AG04450 (cell line): ENCODE measurements at regions not wholly inside any gene's neighbourhood (a gene's known extent, or its start where the extent isn't known, plus 50 kb on each side); places are given as distances from the start of the nearest gene placed in this dataset.
"Not testable (repeated sequence)": the region's sequence is repeated elsewhere in the genome, so short reads cannot be mapped to it uniquely, and the experiment has no call there.

Source experiments
- CTCF ChIA-PET: fragments of 300-600, 350-600 bp; formaldehyde crosslinking; extraction: SDS; loops from one replicate; lab custom pipeline; 2022; ENCODE audit warnings: antibody characterized with exemption, inconsistent platforms; lab: Charles Lee
- POLR2A ChIA-PET: fragments of 350-600 bp; formaldehyde crosslinking; extraction: SDS; loops from one replicate; lab custom pipeline; 2021; ENCODE audit warnings: antibody characterized with exemption, inconsistent platforms; lab: Yijun Ruan, JAX
- DNase-seq: peaks from one replicate; pipeline ENCODE4 v3.0.0-alpha.2; 2011; ENCODE audit warnings: low read depth, low spot score
- H3K27ac ChIP-seq: one replicate; pipeline ENCODE4 v1.5.1; 2012; ENCODE audit warnings: low read depth, low read length, control low read depth
- H3K27me3 ChIP-seq: one replicate; pipeline ENCODE4 v1.6.0; 2012; ENCODE audit warnings: low read length; ENCODE audit not compliant: control insufficient read depth, insufficient read depth
- H3K4me3 ChIP-seq: 2 replicates; pipeline ENCODE4 v1.5.1; 2011; ENCODE audit warnings: mild to moderate bottlenecking, low read depth, low read length, control low read depth
- H3K9me3 ChIP-seq: 2 replicates; pipeline ENCODE4 v1.5.1; 2012; ENCODE audit warnings: low read length; ENCODE audit not compliant: control insufficient read depth, insufficient read depth

- DNase-seq, H3K27ac ChIP-seq, CTCF ChIA-PET, H3K9me3 ChIP-seq, H3K4me3 ChIP-seq, POLR2A ChIA-PET, H3K27me3 ChIP-seq: not testable (repeated sequence)
Measured at GRCh38 chr1:206350493-206351275, 119.6 kb upstream of the IKBKE start.

- POLR2A ChIA-PET, H3K4me3 ChIP-seq, DNase-seq, H3K27me3 ChIP-seq, H3K27ac ChIP-seq, H3K9me3 ChIP-seq, CTCF ChIA-PET: not testable (repeated sequence)
Measured at GRCh38 chr1:206351276-206352052, 118.8 kb upstream of the IKBKE start.

- H3K4me3 ChIP-seq, DNase-seq, POLR2A ChIA-PET, CTCF ChIA-PET, H3K9me3 ChIP-seq, H3K27me3 ChIP-seq, H3K27ac ChIP-seq: not testable (repeated sequence)
Measured at GRCh38 chr1:206356310-206356709, 114.0 kb upstream of the IKBKE start.

- CTCF ChIA-PET, H3K4me3 ChIP-seq, H3K27ac ChIP-seq, H3K27me3 ChIP-seq, POLR2A ChIA-PET, H3K9me3 ChIP-seq, DNase-seq: not testable (repeated sequence)
Measured at GRCh38 chr1:206357962-206358361, 112.3 kb upstream of the IKBKE start.

GRCh38 chr1:206358771-206359170 is 111.5 kb upstream of the IKBKE start:
- CTCF ChIA-PET, H3K27ac ChIP-seq: not testable (repeated sequence)

GRCh38 chr1:206359377-206359776 is 110.9 kb upstream of the IKBKE start:
- H3K27ac ChIP-seq, CTCF ChIA-PET, POLR2A ChIA-PET: not testable (repeated sequence)

More at GRCh38 chr1:206358771-206359170, 111.5 kb upstream of the IKBKE start:
- POLR2A ChIA-PET, H3K4me3 ChIP-seq, H3K27me3 ChIP-seq, DNase-seq, H3K9me3 ChIP-seq: not testable (repeated sequence)

GRCh38 chr1:206361978-206362543 is 108.2 kb upstream of the IKBKE start:
- H3K27ac ChIP-seq, result not testable (repeated sequence)

More at GRCh38 chr1:206359377-206359776, 110.9 kb upstream of the IKBKE start:
- not testable (repeated sequence) for H3K4me3 ChIP-seq, H3K9me3 ChIP-seq, H3K27me3 ChIP-seq, DNase-seq

GRCh38 chr1:206362994-206363393 is 107.3 kb upstream of the IKBKE start:
- H3K27ac ChIP-seq, POLR2A ChIA-PET, DNase-seq, H3K4me3 ChIP-seq, CTCF ChIA-PET, H3K9me3 ChIP-seq, H3K27me3 ChIP-seq: not testable (repeated sequence)

More at GRCh38 chr1:206361978-206362543, 108.2 kb upstream of the IKBKE start:
- DNase-seq, POLR2A ChIA-PET, H3K4me3 ChIP-seq, H3K9me3 ChIP-seq, CTCF ChIA-PET, H3K27me3 ChIP-seq: not testable (repeated sequence)

GRCh38 chr1:206365271-206365670 is 105.0 kb upstream of the IKBKE start:
- H3K27ac ChIP-seq, H3K4me3 ChIP-seq, H3K27me3 ChIP-seq, CTCF ChIA-PET, DNase-seq, H3K9me3 ChIP-seq, POLR2A ChIA-PET: not testable (repeated sequence)

- DNase-seq, H3K4me3 ChIP-seq, H3K9me3 ChIP-seq, H3K27me3 ChIP-seq, H3K27ac ChIP-seq, POLR2A ChIA-PET, CTCF ChIA-PET: not testable (repeated sequence)
Measured at GRCh38 chr1:206366131-206366530, 104.1 kb upstream of the IKBKE start.

- POLR2A ChIA-PET, H3K27me3 ChIP-seq, H3K27ac ChIP-seq, H3K9me3 ChIP-seq, DNase-seq, H3K4me3 ChIP-seq, CTCF ChIA-PET: not testable (repeated sequence)
Measured at GRCh38 chr1:206366772-206367171, 103.5 kb upstream of the IKBKE start.
